Stimulated activated naive B cell treated with anti-CD40 and anti-IgM and Interleukin-4, amounts not matched to agents 10 μg/mL and 1 μg/mL and 100 μg/mL, for 72 hours (primary cell): ENCODE measurements at regions not wholly inside any gene's neighbourhood (a gene's known extent, or its start where the extent isn't known, plus 50 kb on each side); places are given as distances from the start of the nearest gene placed in this dataset.

Experiments used
- ATAC-seq, 2 donors: fragments of 150-1000 bp; cut with Tn5 transposase; replicated peaks; 2 replicates each; pipeline ENCODE4 v1.10.0; 2021; ENCODE audit warnings: moderate library complexity in 1 of 2
- DNase-seq: peaks from one replicate; pipeline ENCODE4 v3.0.0; 2021
- H3K27ac Mint-ChIP-seq: one replicate; pipeline ENCODE4 v1.8.0; 2022; ENCODE audit warnings: mild to moderate bottlenecking, mixed read lengths
- H3K27me3 Mint-ChIP-seq, 2 donors: one replicate each; pipeline ENCODE4 v1.8.0; 2022; ENCODE audit warnings: mixed read lengths in 2 of 2
- H3K36me3 Mint-ChIP-seq, 2 donors: one replicate each; pipeline ENCODE4 v1.8.0; 2022; ENCODE audit warnings: mixed read lengths in 2 of 2, mild to moderate bottlenecking in 1 of 2
- H3K4me1 Mint-ChIP-seq, 2 donors: one replicate each; pipeline ENCODE4 v1.8.0; 2022; ENCODE audit warnings: mixed read lengths in 2 of 2, mild to moderate bottlenecking in 1 of 2
- H3K4me3 Mint-ChIP-seq, 2 donors: one replicate each; pipeline ENCODE4 v1.8.0; 2022; ENCODE audit warnings: mild to moderate bottlenecking in 2 of 2, mixed read lengths in 2 of 2, moderate library complexity in 1 of 2
- H3K9me3 Mint-ChIP-seq, 2 donors: one replicate each; pipeline ENCODE4 v1.8.0; 2022; ENCODE audit warnings: mixed read lengths in 2 of 2, mild to moderate bottlenecking in 1 of 2

- Mint-ChIP-seq H3K4me1 (no peaks in the 10 kb centered on the region), H3K9me3 (peaks cover 2 to 4% of the 10 kb centered on the region in 2 donors), H3K27me3 (peaks cover 17 to 25% of the 10 kb centered on the region in 2 donors), H3K4me3 (no peak overlapping the region), H3K36me3 (no peaks in the 10 kb centered on the region), H3K27ac (no peak overlapping the region)
- DNase-seq (no peak), ATAC-seq (no peak)
These were observed 627.5 kb downstream of the BUD13 start for GRCh38 chr11:116145187-116145865.

GRCh38 chr11:116144387-116144958 lies 628.3 kb downstream of the BUD13 start:
- ATAC-seq (no peak), DNase-seq (no peak)
- H3K27ac Mint-ChIP-seq: no peak overlapping the region
- peaks cover 0 to 2% of the 10 kb centered on the region in 2 donors for H3K9me3 Mint-ChIP-seq
- H3K36me3 Mint-ChIP-seq: no peaks in the 10 kb centered on the region
- H3K4me1 Mint-ChIP-seq: no peaks in the 10 kb centered on the region
- no peak overlapping the region for H3K4me3 Mint-ChIP-seq
- H3K27me3 Mint-ChIP-seq: peaks cover 18 to 25% of the 10 kb centered on the region in 2 donors

GRCh38 chr11:116138280-116138679 lies 634.1 kb upstream of the CADM1 start:
- no peak for ATAC-seq

GRCh38 chr11:116137753-116138152 lies 633.5 kb upstream of the CADM1 start:
- H3K27me3 Mint-ChIP-seq: peaks cover 6 to 14% of the 10 kb centered on the region in 2 donors
- H3K4me1 Mint-ChIP-seq: no peaks in the 10 kb centered on the region
- H3K27ac Mint-ChIP-seq: no peak overlapping the region
- no peaks in the 10 kb centered on the region for H3K36me3 Mint-ChIP-seq
- H3K4me3 Mint-ChIP-seq: no peak overlapping the region
- ATAC-seq (no peak), DNase-seq (no peak)
- H3K9me3 Mint-ChIP-seq: no peaks in the 10 kb centered on the region

More at GRCh38 chr11:116138280-116138679, 634.1 kb upstream of the CADM1 start:
- Mint-ChIP-seq H3K4me3 (no peak overlapping the region), H3K9me3 (no peaks in the 10 kb centered on the region), H3K36me3 (no peaks in the 10 kb centered on the region), H3K27me3 (peaks cover 6 to 14% of the 10 kb centered on the region in 2 donors), H3K4me1 (no peaks in the 10 kb centered on the region), H3K27ac (no peak overlapping the region)
- no peak for DNase-seq

- no peaks in the 10 kb centered on the region for H3K36me3 Mint-ChIP-seq
These were observed 632.9 kb upstream of the CADM1 start for GRCh38 chr11:116136987-116137674.

GRCh38 chr11:116135891-116136290 lies 631.7 kb upstream of the CADM1 start:
- Mint-ChIP-seq H3K27ac (no peak overlapping the region), H3K4me1 (no peaks in the 10 kb centered on the region), H3K27me3 (peaks cover 0 to 14% of the 10 kb centered on the region in 2 donors), H3K36me3 (no peaks in the 10 kb centered on the region), H3K9me3 (no peaks in the 10 kb centered on the region), H3K4me3 (no peak overlapping the region)
- DNase-seq: no peak
- ATAC-seq: no peak

More at GRCh38 chr11:116136987-116137674, 632.9 kb upstream of the CADM1 start:
- Mint-ChIP-seq H3K4me1 (no peaks in the 10 kb centered on the region), H3K27ac (no peak overlapping the region), H3K4me3 (no peak overlapping the region), H3K27me3 (peaks cover 4 to 14% of the 10 kb centered on the region in 2 donors), H3K9me3 (no peaks in the 10 kb centered on the region)
- DNase-seq (no peak), ATAC-seq (no peak)

GRCh38 chr11:116134450-116134849 lies 630.2 kb upstream of the CADM1 start:
- Mint-ChIP-seq H3K36me3 (no peaks in the 10 kb centered on the region), H3K27me3 (peaks cover 0 to 10% of the 10 kb centered on the region in 2 donors), H3K27ac (no peak overlapping the region), H3K4me3 (no peak overlapping the region), H3K9me3 (no peaks in the 10 kb centered on the region), H3K4me1 (no peaks in the 10 kb centered on the region)
- DNase-seq: no peak
- no peak for ATAC-seq

GRCh38 chr11:116132273-116132978 lies 628.2 kb upstream of the CADM1 start:
- Mint-ChIP-seq H3K4me3 (no peak overlapping the region), H3K27me3 (no peaks in the 10 kb centered on the region)
- ATAC-seq: no peak

GRCh38 chr11:116130122-116130521 lies 625.9 kb upstream of the CADM1 start:
- Mint-ChIP-seq H3K4me1 (no peaks in the 10 kb centered on the region), H3K36me3 (no peaks in the 10 kb centered on the region)

More at GRCh38 chr11:116132273-116132978, 628.2 kb upstream of the CADM1 start:
- Mint-ChIP-seq H3K9me3 (no peaks in the 10 kb centered on the region), H3K36me3 (no peaks in the 10 kb centered on the region), H3K27ac (no peak overlapping the region), H3K4me1 (no peaks in the 10 kb centered on the region)
- DNase-seq: no peak

GRCh38 chr11:116129456-116129855 lies 625.2 kb upstream of the CADM1 start:
- no peak for ATAC-seq
- DNase-seq: no peak
- no peaks in the 10 kb centered on the region for H3K4me1 Mint-ChIP-seq
- no peak overlapping the region for H3K27ac Mint-ChIP-seq
- H3K9me3 Mint-ChIP-seq: peaks cover 0 to 1% of the 10 kb centered on the region in 2 donors
- no peaks in the 10 kb centered on the region for H3K27me3 Mint-ChIP-seq
- H3K36me3 Mint-ChIP-seq: no peaks in the 10 kb centered on the region
- H3K4me3 Mint-ChIP-seq: no peak overlapping the region

More at GRCh38 chr11:116130122-116130521, 625.9 kb upstream of the CADM1 start:
- no peak for DNase-seq
- peak in 1 of 2 donors; percentile 41 for ATAC-seq
- Mint-ChIP-seq H3K4me3 (no peak overlapping the region), H3K9me3 (peaks cover 0 to 1% of the 10 kb centered on the region in 2 donors), H3K27me3 (no peaks in the 10 kb centered on the region), H3K27ac (no peak overlapping the region)

GRCh38 chr11:116126562-116126961 lies 622.3 kb upstream of the CADM1 start:
- DNase-seq (no peak), ATAC-seq (no peak)
- no peaks in the 10 kb centered on the region for H3K36me3 Mint-ChIP-seq
- no peak overlapping the region for H3K27ac Mint-ChIP-seq
- H3K27me3 Mint-ChIP-seq: no peaks in the 10 kb centered on the region
- H3K9me3 Mint-ChIP-seq: peaks cover 0 to 1% of the 10 kb centered on the region in 2 donors
- no peaks in the 10 kb centered on the region for H3K4me1 Mint-ChIP-seq
- no peak overlapping the region for H3K4me3 Mint-ChIP-seq

- Mint-ChIP-seq H3K4me3 (no peak overlapping the region), H3K36me3 (no peaks in the 10 kb centered on the region), H3K4me1 (no peaks in the 10 kb centered on the region), H3K27ac (no peak overlapping the region), H3K27me3 (no peaks in the 10 kb centered on the region), H3K9me3 (peaks cover 0 to 1% of the 10 kb centered on the region in 2 donors)
- no peak for ATAC-seq
- DNase-seq: no peak
These were observed 620.9 kb upstream of the CADM1 start for GRCh38 chr11:116124922-116125714.

- Mint-ChIP-seq H3K27me3 (no peaks in the 10 kb centered on the region), H3K27ac (no peak overlapping the region), H3K4me1 (no peaks in the 10 kb centered on the region), H3K4me3 (no peak overlapping the region), H3K36me3 (no peaks in the 10 kb centered on the region), H3K9me3 (peaks cover 0 to 1% of the 10 kb centered on the region in 2 donors)
- ATAC-seq: no peak
- DNase-seq: no peak
These were observed 619.5 kb upstream of the CADM1 start for GRCh38 chr11:116123739-116124138.
